G401 (cell line): ENCODE measurements at regions not wholly inside any gene's neighbourhood (a gene's known extent, or its start where the extent isn't known, plus 50 kb on each side); places are given as distances from the start of the nearest gene placed in this dataset.

Experiments used
- DNase-seq: peaks from one replicate; pipeline ENCODE4 v3.0.0-alpha.2; 2015; ENCODE audit warnings: low spot score
- in situ Hi-C: cut with HindIII; loops from 2 replicates; pipeline ENCODE4 v1.10.0; 2016; ENCODE audit warnings: low sequenced_read_pairs, mixed read lengths

- DNase-seq: no peak
- in situ Hi-C loops: no loop called here
These were observed 209.2 kb upstream of the HMGA2 start for GRCh38 chr12:65615118-65615517.

DNA sequence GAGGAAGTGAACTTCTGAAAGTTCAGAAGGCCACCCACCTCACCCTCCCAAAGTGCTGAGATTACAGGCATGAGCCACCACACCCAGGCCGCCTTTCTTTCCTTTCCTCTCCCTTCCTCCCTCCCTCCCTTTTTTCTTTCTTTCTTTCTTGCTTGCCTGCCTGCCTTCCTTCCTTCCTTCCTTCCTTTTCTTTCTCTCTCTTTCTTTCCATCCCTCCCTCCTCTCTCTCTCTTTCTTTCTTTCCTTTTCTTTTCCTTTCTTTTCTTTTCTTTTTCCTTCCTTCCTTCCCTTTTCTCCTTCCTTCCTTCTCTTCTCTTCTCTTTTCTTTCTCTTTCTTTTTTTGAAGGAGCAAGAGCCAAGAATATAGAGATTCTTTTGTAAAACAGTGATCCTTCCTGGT lies 208.3 kb upstream of the HMGA2 start:
- in situ Hi-C loops: no loop called here
- DNase-seq: no peak

- in situ Hi-C loops: no loop called here
- no peak for DNase-seq
These were observed 205.7 kb upstream of the HMGA2 start for GRCh38 chr12:65618588-65618987.

- no peak for DNase-seq
- in situ Hi-C loops: no loop called here
These were observed 205.3 kb upstream of the HMGA2 start for GRCh38 chr12:65619018-65619417.

- DNase-seq: no peak
- in situ Hi-C loops: no loop called here
These were observed 204.2 kb upstream of the HMGA2 start for GRCh38 chr12:65620046-65620445.

DNA sequence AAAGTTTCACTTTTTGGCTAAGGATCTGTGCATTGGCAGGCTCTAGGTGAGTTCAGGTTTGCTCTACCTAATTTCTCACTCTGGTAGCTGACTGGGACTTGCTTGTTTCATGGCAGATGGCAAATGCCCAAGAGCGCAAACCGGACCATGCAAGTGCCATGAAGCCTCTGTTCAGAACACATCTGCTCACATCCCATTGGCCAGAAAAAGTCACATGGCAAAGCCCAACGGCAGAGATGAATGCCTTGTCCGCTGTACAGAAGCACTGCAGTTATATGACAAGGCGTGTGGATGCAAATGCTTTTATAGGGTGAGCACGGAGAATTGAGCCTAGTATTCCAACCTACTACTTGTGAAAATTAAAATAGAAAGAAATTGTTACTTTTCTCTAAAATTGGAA lies 202.2 kb upstream of the HMGA2 start:
- DNase-seq: no peak
- in situ Hi-C loops: no loop called here

- no peak for DNase-seq
- in situ Hi-C loops: no loop called here
These were observed 200.8 kb upstream of the HMGA2 start for GRCh38 chr12:65623507-65623906.

DNA sequence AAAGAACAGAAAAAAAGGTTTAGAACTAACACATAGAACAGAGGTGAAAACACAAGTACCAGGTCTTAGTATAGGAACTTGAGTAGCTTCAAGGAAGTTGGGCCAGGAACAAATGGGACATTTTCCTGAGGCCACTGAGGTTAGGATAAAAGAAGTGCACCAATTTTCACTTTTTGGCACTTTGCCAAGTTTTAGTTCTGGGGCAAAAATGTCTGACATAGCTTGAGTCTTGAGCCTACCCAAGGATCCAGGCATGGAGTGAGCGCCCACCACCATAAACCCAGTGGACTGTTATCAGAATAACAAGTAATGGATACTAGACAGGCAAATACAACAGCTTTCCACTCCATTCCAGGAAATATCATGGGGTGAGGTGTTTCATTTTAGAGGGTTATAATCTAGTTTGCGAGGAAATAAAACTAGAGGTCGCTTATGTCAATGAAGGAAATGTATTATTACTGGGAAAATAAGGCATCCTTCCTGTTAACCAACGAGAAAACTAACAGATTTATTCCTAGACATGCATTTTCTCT lies 199.7 kb upstream of the HMGA2 start:
- no peak for DNase-seq
- in situ Hi-C loops: no loop called here

DNA sequence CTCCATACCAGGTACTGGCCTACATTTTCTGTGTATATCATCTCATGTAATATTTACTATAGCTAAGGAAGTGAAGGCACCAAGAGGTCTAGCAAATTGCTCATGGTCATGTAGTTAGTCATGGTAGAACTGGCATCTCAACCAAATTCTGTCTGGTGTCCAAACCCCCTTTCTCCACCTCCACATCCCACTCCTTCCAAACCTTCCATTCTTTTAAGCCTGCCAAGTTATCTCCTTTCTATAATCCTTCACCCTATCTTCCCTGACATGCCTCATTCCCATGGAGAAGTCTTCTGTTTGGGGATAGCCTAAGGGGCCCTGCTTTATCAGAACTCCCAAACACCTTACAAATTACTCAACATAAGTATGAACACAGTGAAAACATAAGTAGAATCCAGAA lies 196.2 kb upstream of the HMGA2 start:
- in situ Hi-C loops: no loop called here
- DNase-seq: no peak

DNA sequence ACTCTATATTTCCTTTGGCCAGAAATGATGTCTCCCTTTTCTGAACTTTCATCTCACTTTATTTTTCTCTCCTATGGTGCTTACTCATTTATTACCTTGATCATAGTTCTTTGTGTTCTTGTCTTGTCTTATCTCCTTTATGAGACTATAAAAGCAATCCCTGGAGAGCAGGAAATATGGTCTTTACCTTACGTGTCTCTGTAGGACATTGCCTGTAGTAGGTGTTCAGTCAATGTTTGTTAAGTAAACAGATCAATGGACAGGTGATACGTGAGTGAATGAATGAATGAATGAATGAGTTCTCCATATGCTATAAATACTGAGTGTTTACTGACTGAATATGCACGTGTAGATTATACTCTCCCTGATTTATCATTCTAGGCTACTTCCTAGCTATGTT lies 193.7 kb upstream of the HMGA2 start:
- in situ Hi-C loops: no loop called here
- DNase-seq: no peak

DNA sequence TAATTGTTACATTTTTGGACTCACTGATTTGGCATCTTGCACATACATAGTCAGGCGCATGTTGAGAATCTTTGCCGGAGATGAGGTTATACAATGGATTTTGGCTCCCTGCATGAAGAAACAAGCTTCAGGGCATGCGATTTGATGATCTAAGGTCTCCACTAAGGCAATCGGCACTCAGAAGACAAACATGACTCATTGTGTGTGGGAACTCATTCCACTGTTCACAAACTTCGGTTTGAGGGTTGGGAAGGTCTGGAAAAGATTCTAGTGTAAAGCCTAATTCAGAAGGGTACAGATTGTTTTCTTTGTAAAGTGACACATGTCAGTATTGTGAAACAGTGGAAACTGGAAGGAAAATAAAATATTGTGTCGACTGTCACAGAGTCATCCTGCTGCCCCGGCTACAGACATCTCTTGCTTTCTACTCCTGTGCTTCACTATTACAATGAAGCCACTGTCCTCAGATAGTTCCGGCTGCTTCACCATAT lies 192.6 kb upstream of the HMGA2 start:
- in situ Hi-C loops: no loop called here
- DNase-seq: no peak

DNA sequence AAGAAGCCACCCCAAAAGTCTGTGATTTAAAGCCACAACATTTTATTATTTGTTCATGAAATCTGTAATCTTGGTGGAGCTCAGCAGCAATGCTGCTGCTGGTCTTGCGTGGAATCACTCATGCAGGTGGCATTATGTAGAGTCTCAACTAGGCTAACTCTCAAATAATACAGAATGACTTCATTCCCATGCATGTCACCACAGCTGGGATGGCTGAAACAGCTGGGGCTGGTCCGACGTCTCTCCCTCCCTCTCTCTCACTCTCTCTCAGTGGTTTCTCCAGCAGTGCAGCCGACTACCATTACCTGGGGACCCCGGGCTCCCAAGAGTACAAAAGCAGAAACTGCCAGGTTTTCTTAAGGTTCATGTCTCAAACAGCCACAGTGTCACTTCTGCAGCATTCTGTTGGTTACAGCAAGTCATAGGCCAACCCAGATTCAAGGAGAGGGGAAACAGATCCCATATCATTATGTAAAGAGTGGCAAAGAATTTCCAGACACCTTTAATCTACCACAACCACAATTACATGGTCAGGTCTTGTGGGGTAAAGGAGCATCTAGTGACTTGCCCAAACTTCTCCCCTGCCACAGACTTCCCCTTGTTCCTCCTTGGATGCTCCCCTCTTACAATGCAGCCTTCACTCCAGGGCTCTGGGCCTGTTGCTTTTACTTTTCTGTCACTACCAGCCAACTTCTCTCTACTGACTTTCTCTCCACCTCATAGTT lies 192.0 kb upstream of the HMGA2 start:
- no peak for DNase-seq
- in situ Hi-C loops: no loop called here

DNA sequence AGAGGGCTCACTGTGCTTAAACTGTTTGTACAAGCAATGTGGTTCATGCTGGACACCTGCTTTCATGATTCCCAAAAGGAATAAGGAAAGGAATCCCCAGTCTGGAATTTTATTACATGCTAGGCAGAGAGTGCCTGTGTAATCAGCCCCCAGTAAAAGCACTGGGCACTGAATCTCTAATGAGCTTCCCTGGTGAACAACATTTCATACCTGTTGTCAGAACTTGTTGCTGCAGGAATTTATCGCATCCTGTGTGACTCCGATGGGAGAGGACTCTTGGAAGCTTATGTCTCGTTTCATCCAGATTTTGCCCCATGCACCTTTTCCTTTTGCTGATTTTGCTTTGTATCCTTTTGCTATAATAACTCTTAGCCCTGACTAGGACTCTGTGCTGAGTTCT lies 190.2 kb upstream of the HMGA2 start:
- in situ Hi-C loops: no loop called here
- no peak for DNase-seq

- no peak for DNase-seq
These were observed 189.5 kb upstream of the HMGA2 start for GRCh38 chr12:65634626-65635331.

DNA sequence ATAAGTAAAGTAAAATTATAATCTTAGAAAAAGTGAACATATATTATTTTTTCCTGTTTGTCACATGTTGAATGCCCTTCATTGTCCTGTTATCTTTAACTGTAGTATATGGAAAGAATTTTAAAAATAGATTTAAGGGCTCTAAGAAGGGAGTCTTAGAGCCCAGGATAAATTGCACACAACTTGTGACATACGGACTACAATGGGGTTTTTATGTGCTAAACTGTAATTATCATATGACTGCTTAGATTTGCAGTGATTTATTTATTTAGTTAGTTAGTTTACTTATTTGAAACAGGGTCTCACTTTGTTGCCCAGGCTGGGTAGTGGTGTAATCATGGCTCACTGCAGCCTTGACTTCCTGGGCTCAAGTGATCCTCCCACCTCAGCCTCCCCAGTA lies 187.8 kb upstream of the HMGA2 start:
- no peak for DNase-seq
- in situ Hi-C loops: no loop called here

More at GRCh38 chr12:65634626-65635331, 189.5 kb upstream of the HMGA2 start:
- in situ Hi-C loops: no loop called here

DNA sequence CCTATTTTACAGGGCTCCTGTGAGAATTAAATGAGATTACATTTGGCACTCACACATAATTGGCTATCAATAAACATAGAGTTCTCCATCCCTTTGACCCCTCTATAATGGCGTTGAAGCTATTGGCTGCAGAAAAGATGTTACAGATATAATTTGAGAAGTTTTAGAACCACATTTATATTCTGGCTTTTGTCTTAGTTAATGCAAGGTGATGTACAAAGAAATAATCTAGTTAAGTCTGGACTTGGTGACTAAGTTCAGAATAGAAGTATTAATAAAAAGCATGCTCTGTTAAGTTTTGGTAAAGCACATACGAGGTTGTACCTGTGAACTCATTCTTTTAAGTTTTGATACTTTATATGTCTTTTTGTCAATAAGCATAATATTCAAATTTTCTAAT lies 187.1 kb upstream of the HMGA2 start:
- in situ Hi-C loops: no loop called here

DNA sequence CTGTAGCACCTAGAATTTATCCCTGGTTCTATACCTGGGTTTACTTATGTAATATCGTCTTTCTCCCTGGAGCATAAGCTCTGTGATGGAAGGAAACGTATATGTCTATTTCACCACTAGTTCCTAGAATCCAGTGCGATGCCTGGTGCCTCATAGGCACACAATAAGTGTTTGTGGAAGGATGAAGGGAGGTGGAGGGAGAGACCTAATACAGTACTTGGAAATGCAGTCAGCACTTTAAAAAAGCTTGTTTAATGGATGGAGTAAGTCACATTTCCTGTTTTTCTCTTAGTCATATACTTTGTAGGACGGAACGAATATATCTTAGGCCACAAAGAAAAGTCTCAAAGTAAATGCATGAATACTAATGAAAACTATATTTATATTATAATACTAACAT lies 186.5 kb upstream of the HMGA2 start:
- no peak for DNase-seq
- in situ Hi-C loops: no loop called here

More for the DNA sequence above, 187.1 kb upstream of the HMGA2 start:
- no peak for DNase-seq

GRCh38 chr12:65638324-65638723 lies 186.0 kb upstream of the HMGA2 start:
- no peak for DNase-seq
- in situ Hi-C loops: no loop called here

- in situ Hi-C loops: no loop called here
- DNase-seq: peak; percentile 70
These were observed 183.8 kb upstream of the HMGA2 start for GRCh38 chr12:65640489-65640901.

DNA sequence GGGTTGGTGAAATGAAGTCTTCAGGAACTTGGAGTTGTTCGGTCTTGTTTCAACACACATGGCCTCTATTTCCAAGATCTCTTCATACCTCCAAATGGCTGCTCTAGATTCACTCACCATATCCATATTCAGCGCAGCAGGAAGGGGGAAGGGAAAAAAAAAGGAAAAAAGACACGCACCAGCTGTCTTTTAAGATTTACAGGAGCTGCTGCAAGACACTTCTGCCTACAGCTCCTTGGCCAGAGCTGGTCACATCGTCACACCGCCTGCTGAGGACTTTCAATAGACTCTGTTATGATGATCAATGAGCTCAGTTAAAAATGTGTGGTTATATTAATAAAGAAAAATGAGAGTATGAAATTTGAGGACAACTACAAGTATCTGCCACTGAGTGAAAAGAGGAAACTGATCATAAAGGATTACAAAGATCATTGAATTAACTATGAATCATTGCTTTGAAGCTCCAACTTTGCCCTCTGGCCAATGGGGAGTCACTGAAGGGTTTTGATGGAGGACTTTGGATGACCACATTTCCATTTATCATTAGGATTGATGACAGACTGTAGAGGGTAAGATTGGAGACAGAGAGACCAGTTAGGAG lies 182.1 kb upstream of the HMGA2 start:
- DNase-seq: peak; percentile 48
- in situ Hi-C loops: no loop called here
